HG02943 (cell line): ENCODE measurements at regions not wholly inside any gene's neighbourhood (a gene's known extent, or its start where the extent isn't known, plus 50 kb on each side); places are given as distances from the start of the nearest gene placed in this dataset.
"Not testable (repeated sequence)": the region's sequence is repeated elsewhere in the genome, so short reads cannot be mapped to it uniquely, and the experiment has no call there.

Experiments used
- ATAC-seq: cut with Tn5 transposase; IDR thresholded peaks from one replicate; pipeline ENCODE4 v1.9.1; 2021; ENCODE audit warnings: mild to moderate bottlenecking, low read depth, moderate library complexity; ENCODE audit not compliant: unreplicated experiment

GRCh38 chr15:69699096-69699495 lies 246.5 kb downstream of the RPLP1 start:
- no peak for ATAC-seq

DNA sequence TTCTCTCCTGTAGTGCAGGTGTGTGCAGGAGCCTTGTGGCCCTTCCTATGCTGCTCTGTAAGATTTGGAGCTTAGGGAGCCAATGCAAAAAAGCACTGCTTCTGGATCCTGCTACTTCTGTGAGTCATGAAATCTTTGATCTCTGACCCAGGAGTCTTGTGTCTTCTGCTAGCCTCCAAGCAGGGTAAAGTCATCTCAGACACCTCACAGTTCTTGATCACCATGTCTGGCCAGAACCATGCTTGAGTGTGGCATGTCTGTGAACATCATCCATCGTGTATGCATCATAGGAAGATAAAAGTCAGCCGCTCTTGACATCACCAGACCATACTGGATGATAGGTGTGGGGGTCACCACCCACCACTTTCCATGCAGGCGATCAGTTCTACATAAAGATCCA lies 247.8 kb downstream of the RPLP1 start:
- ATAC-seq = no peak

DNA sequence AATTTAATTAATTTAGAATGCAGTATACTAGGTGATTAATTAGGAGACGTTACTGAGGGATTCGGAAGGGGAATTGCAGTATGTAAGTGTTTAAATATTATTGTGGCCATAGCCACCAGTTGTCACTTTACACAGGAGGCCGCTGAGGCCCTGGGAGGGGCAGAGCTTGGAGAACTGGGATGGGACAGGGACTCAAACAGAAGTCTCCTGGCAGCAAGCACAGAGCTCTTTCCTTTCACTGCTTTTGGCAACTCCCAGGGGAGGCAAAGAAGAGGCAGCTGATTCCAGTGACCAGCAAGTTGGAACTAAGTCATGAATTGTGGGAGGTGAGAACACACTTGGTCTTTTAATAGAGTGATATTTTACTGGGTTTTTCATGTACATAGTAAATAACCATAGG lies 248.6 kb downstream of the RPLP1 start:
- no peak for ATAC-seq

DNA sequence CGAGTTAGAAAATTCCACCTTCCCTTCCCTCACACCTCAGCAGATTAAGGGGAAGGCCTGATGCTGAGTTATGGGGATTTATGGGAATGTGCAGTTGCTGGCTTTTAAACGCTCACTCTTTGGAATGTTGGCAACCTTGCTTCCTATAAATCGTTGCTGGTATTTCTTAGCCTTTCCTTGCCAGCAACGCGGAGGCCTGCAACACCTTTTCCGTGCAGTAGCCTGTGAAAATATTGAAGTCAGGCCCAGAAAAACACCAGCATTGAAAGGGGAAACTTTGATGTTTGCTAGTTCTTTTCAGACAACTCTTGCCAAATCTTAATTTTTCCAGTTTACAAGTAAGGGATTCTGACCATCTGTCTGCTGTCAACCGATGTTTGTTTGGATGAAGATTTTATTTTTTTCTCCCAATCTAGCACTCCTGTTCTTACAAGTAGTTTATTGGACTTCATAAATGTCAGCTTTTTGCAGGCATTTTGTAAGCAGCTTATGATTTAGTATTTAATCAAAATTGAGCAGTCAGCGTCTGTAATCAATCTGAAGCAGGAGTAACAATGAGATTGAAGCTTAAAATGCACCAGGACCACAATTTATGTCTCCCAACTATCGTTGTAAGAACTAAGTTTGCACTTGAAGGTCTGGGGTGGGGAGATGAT lies 251.0 kb downstream of the RPLP1 start:
- ATAC-seq = no peak

DNA sequence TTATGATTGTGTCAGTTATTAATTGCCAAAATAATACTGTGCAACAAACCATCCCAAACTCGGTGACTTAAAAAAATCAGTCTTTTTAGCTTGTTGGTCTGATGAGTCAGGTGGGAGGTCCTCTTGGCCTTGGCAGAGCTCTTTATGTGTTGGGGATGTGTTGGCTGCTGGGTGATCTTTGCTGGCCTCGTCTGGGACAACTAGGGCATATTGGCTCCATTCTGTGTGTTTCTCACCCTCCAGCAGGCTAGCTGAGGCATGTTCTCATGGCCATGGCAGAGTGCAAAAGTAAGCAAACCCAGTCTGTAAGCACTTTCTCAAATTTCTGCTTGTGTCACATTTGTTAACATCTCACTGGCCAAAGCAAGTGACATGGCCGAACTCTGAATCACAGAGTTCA lies 251.6 kb downstream of the RPLP1 start:
- ATAC-seq = no peak

DNA sequence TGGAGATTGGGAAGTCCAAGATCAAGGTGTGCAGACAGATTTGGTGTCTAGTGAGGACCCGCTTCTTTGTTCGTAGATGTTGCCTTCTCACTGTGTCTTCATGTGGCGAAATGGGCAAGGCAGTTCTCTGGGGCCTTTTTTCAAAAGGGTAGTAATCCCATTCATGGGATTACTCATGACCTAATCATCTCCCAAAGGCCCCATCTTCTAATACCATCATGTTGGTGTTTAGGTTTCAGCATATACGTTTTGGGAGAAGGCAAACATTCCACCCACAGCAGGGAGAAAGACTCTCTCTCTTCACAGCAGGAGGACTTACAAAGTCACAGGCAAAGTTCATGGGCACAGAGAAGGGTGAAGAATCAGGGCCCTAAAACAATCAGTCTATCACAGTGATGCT lies 252.1 kb downstream of the RPLP1 start:
- ATAC-seq = no peak

DNA sequence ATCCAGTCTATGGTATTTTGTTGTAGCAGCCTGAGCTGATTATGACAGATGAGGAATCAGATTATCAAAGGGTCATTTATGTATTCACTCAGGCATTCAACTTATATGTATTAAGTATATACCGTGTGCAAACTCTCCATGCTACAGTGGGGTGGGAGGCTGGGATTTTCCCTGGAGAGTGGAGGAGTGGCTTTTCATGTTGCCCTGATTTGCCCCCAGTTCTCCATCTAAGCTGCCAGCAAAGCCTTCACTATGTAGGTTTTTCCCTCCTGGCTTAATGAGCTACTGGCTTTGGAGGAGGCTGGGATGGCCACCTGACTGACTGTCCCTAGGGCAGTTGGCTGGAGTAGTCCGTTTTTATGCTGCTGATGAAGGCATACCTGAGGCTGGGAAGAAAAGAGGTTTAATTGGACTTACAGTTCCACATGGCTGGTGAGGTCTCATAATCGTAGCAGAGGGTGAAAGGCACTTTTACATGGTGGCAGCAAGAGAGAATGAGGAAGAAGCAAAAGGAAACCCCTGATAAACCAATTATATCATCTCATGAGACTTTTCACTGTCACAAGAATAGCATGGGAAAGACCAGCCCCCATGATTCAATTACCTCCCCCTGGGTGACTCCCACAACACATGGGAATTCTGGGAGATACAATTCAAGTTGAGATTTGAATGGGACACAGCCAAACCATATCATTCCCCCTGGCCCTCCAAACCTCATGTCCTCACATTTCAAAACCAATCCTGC lies 253.9 kb downstream of the RPLP1 start:
- no peak for ATAC-seq

DNA sequence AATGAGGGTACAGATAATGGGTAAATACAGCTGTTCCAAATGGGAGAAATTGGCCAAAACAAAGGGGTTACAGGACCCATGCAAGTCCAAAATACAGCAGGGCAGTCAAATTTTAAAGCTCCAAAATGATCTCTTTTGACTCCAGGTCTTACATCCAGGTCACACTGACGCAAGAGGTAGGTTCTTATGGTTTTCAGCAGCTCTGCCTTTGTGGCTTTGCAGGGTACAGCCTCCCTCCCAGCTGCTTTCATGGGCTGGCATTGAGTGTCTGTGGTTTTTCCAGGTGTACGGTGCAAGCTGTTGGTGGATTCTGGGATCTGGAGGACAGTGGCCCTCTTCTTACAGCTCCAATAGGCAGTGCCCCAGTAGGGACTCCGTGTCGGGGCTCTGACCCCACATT lies 254.6 kb downstream of the RPLP1 start:
- not testable (repeated sequence) for ATAC-seq

DNA sequence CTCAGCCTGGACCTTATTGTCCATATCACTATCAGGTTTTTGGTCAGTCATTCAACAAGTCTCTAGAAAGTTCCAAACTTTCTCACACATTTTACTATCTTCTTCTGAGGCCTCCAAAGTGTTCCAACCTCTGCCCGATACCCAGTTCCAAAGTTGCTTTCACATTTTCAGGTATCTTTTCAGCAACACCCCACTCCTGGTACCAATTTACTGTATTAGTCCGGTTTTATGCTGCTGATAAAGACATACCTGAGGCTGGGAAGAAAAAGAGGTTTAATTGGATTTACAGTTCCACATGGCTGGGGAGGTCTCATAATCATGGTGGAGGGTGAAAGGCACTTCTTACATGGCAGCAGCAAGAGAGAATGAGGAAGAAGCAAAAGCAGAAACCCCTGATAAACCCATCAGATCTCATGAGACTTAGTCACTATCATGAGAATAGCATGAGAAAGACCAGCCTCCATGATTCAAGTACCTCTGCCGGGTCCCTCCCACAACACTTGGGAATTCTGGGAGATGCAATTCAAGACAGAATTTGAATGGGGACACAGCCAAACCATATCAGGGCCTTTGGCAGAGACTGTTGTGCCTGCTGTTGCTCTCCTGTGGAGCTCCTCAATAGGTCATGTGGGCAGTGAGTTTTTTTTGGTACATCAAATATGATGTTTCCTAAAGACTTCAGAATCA lies 256.0 kb downstream of the RPLP1 start:
- not testable (repeated sequence) for ATAC-seq

- ATAC-seq = no peak
Observed at GRCh38 chr15:69712991-69713390, 260.4 kb downstream of the RPLP1 start.

DNA sequence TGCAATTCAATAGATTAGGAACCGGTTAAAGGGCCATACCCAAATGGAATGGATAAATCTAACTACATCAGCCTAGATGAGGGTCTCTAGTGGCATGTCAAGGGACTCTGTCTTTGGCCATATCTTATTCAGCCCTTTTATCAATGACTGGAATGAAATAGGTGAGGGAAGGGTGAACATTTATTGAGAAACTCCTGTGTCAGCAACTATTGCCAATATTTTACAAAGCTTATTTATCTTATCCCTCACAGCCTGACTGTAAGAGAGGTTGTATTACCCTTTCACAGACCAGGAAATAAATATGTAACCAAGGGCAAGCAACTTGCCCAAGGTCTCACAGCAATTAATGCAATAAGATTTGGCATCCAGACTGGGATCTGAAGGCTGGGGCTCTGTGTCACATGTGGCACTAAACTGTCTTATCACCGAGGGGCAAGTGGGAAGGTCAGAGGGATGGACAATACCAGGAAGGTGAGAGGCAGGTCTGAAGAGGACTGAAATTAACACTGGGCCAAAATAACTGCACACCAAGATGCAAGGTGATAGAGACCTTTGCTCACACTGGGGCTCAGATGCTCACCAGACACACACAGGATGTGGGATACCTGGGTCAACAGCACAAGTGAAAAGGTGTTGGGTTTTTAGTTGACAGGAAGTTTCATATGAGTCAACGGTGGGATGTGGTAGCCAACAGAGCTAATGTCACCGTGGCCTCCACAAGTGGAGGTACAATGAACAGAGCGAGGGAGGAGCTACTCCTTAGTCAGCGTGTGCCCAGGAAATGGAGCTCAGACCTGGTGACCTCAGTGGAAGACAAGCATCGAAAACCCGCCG lies 261.3 kb downstream of the RPLP1 start:
- ATAC-seq = peak; percentile 87

DNA sequence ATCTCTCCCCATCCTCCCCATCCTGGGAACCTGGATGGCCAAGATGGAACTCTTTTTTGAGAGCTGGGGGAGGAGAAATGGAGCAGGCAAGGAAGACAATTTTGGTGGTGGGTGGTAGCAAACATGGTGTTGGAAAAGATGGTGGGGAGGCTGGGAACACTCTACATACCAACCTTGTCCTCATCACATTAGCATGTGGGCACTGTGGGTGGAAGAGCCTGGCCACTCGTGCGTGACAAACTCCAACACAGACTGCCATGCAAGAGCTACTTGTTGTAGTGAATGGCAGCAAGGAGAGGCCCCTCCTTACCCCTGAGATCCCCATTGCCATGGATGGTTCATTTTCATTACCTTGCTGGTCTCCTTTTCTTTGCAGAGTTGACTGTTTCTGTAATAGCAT lies 262.6 kb downstream of the RPLP1 start:
- no peak for ATAC-seq

DNA sequence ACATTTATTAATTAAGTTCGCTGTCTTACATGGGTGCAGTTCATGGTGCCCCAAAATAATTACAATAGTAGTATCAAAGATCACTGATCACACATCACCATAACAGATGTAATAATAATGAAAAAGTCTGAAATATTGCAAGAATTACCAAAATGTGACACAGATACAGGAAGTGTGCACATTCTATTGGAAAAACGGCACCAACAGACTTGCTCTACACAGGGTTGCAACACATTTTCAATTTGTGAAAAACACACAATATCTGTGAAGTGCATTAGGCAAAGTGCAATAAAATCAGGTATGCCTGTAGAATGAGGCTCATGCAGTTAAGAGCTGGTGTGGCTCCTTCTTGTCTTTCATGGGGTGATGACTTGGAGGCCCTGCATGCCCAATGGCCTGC lies 265.8 kb downstream of the RPLP1 start:
- no peak for ATAC-seq

DNA sequence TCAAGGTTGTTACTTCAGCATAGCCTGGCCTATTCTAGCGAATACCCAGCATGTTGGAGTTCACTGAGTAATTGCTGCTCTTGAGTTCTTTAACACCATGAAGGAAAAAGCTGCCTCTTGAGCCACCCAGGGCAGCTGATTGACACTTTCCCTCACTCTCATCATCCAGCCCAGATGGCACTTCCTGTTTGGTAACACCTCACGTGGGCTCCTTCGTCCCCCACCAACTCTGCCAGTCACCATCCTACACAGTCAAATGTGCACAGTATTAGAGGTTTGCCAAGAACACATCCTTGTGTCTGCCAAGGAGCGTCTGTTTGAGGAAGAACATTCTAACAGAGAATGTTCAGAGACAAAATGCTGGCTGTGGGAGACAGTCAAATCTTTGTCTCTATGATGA lies 266.3 kb downstream of the RPLP1 start:
- ATAC-seq = no peak

DNA sequence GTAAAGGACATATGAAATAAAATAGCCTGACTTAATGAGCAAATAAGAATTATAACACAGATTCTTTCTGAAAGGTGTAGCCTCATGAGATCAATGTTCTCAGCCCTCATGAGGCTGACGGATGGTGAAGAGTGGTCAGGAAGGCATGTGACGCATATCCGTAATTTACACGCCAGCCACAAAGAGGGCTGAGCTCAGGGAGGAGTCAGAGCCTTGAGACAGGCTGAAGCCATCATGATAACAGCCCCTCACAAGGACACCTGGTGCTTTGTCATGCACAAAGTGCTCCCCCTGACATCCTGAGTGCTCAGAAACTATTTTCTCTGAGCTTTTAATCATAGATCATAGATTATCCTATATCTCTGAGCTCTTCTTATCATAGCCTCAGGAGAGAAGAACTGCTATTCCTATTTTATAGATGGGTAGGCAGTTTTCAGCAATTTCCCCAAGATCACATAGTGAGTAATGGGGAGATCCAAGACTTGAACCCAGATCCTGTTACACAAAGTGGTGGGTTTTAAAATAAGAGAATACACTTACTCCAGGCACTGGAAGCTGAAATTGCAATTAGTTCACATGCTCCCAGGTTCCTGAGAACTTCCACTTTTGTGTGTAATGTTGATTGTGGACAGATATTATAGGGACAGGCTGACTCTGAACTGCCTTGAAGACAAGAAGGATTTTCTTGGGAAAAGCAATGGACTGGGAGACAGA lies 267.1 kb downstream of the RPLP1 start:
- no peak for ATAC-seq

DNA sequence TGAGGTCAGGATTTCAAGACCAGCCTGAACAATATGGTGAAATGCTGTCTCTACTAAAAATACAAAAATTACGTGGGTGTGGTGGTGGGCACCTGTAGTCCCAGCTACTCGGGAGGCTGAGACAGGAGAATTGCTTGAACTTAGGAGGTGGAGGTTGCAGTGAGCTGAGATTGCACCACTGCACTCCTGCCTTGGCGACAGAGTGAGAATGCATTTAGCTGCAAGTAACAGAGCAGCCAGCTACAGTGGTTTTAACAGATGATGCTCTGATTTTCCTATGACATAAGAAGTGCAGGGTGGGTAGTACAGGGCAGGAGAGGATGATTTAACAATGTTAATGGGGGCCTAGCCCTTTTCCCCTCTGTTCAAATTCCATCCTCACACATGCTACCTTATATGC lies 267.9 kb downstream of the RPLP1 start:
- ATAC-seq = no peak

DNA sequence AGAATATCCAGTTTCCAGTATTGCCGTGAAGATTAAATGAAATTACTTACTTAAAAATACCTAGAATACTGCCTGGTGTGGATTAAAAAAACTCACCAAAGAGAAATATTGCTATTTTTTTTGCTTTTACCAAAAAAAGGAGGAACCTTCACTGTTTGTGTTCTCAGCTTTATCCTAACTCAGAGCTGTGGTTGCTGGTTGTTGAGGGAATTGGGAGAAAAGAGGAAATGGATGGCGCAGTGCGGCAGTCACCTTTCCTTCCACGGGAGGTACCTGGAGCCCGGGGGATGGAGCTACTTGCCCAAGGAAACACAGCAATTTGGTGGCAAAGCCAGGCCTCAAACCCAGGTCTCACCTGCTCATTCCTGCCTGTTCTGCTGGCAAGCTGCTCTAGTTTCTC lies 270.3 kb downstream of the RPLP1 start:
- ATAC-seq = no peak

- no peak for ATAC-seq
Observed at GRCh38 chr15:69723404-69724096, 270.9 kb downstream of the RPLP1 start.

DNA sequence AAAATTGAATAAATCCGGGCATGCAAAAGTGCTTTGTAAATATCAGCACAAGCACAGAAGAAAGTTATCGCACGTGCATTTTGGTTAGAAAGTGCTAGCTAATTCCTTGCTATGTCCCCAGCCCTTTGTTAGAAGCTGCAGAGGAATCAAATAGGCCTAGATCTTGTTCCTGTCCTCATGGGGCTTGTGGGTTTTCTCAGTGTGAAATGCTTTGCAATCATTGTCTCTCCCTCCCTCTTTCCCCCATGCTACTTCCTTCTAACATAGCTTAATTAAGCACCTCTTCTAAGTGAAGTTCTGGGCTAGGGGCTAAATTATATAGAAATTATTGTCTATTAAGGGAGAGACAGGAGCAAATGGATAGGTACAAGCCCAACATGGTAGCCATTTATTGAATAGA lies 271.7 kb downstream of the RPLP1 start:
- ATAC-seq = no peak

DNA sequence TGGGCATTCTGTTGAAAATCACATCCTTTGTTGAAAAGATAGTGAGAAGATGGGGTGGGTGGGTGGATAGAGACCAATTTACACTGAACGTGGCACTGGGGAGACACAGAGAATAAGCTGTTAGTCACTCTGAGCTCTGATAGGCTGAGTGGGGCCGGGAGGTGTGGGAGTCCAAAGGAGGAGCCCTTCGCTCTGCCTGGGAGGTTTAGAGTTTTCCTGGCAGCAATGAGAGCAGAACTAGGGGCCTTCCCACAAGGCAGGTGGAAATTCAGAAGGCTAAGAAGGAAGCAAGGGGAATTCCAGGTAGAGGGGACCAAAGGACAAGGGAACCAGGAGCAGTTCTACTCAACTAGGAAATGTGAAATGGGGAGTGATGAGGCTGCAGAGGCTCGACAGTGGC lies 272.7 kb downstream of the RPLP1 start:
- no peak for ATAC-seq
